ENCODE measurements at regions not wholly inside any gene's neighbourhood (a gene's known extent, or its start where the extent isn't known, plus 50 kb on each side); places are given as distances from the start of the nearest gene placed in this dataset.

GRCh38 chr13:39968646-39969475 lies 313.4 kb downstream of the COG6 start:
- no peak for DNase-seq (ENCODE audit: low read depth, low spot score)

- DNase-seq (ENCODE audit: low read depth, low spot score) = no peak
These were observed 314.9 kb downstream of the COG6 start for GRCh38 chr13:39970177-39970846.

- DNase-seq (ENCODE audit: low read depth, low spot score) = no peak
These were observed 316.1 kb downstream of the COG6 start for GRCh38 chr13:39971526-39971925.

DNA sequence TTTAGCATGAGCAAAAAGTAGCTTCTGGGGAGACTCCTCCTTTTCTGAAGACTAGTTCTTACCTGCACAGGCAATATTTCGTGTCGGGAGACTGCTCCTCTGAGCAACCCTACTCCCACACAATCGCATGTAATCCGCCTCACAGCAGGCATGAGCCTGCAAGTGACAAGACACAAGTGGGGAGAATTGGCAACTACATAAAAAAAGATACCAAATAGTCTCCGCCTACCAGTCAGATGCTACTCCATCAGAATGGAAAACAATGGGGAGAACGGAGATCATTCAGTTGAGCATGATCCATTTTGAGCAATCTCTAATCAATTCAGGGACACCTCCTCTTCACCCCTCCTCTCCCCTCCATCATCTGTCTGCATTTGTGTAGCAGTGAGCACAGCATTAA lies 321.0 kb downstream of the COG6 start:
- DNase-seq (ENCODE audit: low read depth, low spot score) = no peak

- DNase-seq (ENCODE audit: low read depth, low spot score) = no peak
These were observed 325.6 kb downstream of the COG6 start for GRCh38 chr13:39981056-39981455.

DNA sequence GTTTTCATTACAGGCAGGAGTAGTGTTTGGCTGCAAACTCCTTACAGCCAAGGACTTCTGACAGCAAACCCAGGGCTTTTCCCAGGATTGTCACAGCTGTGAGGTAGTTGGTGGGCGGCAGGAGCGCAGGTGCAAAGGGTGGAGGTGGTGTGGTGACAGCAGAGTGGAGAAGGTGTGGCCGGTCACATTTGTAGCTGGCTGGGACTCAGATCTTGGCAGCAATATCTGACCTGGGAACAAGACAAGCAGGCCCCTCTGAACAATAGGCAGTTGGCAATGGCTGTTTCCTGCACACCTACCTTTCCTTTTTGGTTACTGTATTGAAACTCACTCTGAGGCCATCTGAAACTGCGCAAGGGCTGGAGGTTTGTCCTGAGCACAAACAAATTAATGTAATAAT lies 327.3 kb downstream of the COG6 start:
- DNase-seq (ENCODE audit: low read depth, low spot score) = no peak

DNA sequence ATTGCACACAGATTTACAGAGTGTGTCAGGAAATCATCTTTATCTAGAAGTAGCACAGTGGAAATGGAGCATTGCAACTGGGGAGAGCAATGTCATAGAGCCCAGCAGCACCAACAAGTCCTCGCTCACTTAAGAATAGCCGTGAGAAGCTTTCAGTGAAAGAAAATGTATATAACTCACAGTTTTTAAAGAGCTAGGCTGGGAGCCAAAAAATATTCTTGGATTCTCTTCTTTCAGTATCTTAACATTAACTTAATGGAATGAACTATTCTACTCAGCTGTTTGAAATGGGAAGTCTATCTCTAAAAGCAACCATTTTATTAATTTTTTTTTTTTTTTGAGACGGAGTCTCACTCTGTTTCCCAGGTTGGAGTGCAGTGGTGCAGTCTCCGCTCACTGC lies 329.6 kb downstream of the COG6 start:
- DNase-seq (ENCODE audit: low read depth, low spot score) = no peak

GRCh38 chr13:39988351-39988750 lies 332.9 kb downstream of the COG6 start:
- no peak for DNase-seq (ENCODE audit: low read depth, low spot score)

- DNase-seq (ENCODE audit: low read depth, low spot score) = no peak
These were observed 342.7 kb downstream of the COG6 start for GRCh38 chr13:39998166-39998565.

GRCh38 chr13:40002016-40002415 lies 346.6 kb downstream of the COG6 start:
- no peak for DNase-seq (ENCODE audit: low read depth, low spot score)

- DNase-seq (ENCODE audit: low read depth, low spot score) = no peak
These were observed 358.1 kb downstream of the COG6 start for GRCh38 chr13:40013554-40013953.

GRCh38 chr13:40016953-40017660 lies 361.6 kb downstream of the COG6 start:
- no peak for DNase-seq (ENCODE audit: low read depth, low spot score)

GRCh38 chr13:40017662-40018262 lies 362.3 kb downstream of the COG6 start:
- DNase-seq (ENCODE audit: low read depth, low spot score) = no peak

DNA sequence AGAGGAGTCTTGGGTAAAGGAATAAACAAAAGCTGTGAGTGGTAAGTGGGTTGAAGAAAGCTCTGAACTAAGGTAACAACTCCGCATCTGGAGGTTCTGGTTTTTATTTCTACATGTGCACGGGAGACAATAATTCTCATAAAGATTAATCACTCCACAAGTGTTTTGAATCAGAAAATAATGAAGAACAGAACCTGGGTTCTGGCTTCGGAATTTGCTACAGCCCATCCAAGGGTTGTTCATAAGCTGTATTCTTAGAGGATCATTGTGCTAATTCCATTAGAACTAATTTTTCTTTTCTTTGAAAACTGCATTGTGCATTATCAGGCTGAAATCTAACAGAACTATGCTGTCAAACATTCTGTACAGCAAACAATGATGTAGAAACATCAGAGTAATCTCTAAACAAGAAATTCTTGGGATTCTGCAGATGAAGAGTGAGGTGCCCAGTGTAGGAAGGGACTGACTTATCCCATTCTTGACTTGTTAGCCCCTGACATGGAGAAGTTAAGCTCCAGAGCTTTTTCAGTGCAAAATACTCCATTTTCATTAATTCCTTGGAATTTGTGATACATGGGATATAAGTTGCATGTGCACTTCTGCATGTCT lies 368.2 kb downstream of the COG6 start:
- no peak for DNase-seq (ENCODE audit: low read depth, low spot score)

DNA sequence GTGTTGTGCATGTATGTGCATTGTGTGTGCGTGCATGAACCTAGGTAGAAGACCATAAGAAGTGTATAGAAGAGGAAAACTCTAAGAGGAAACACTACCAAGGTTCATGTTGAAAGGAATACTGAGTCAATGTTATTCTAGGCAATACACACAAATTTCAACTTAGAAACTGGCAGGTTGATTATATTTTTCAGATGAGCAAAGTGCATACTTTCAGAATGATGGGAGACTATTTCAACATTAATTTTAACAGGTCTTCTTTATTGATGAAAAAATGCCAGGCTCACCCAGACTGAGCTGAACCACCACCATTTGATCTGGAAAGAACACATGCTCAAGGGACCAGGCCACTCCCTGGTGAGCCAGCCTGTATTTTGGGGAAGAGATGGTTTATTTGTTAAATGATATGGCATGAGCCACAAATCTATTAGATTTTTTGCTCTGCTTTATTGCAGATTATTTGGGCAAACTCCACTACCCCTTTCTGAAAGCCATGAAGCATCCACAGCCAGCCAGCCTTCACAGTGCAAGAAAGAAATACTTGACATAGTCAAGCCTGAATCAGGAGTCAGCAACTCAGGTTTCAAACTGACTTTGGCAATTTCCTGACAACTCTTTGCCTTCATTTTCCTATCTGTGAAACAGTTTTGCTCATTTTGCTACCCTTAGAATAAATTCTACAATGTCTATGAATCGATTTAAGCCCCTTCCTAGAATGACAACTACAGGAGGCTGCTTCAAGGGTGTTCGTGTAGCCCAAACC lies 368.9 kb downstream of the COG6 start:
- DNase-seq (ENCODE audit: low read depth, low spot score) = no peak

DNA sequence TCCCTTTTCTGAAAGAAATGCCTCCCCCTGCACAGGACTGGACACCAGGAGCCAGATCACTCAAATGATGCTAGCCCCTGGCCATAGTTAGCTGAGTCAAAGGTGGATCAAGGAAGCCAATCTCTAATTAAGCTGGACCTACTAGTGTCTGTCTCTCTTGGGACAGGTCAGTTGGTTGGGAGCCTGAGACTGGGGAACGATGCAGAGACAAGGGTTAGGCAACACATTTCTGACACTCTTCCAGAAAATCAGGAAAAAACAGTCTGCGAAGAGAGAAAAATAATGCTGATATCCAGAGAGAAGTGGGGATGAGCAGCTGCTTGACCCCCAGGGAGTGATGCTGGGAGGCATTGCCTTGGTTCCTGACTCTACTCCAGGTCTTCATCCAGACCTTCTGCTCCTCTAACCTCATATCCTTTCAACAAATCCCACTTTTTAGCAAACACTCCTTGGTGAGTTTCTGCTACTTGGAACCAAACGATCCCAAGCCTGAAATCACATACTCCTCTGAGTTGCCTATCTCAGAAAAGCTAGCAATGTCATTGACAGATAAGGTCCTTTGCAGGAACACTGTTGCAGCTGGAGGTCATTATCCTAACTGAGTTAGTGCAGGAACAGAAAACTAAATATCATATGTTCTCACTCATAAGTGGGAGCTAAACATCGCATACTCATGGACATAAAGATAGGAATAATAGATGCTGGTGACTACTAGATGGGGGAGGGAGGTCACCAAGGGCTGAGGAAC lies 369.7 kb downstream of the COG6 start:
- no peak for DNase-seq (ENCODE audit: low read depth, low spot score)

- no peak for DNase-seq (ENCODE audit: low read depth, low spot score)
These were observed 370.7 kb downstream of the COG6 start for GRCh38 chr13:40026174-40026585.

GRCh38 chr13:40026741-40027140 lies 371.3 kb downstream of the COG6 start:
- DNase-seq (ENCODE audit: low read depth, low spot score) = no peak

GRCh38 chr13:40028446-40028845 lies 373.0 kb downstream of the COG6 start:
- DNase-seq (ENCODE audit: low read depth, low spot score) = no peak

- no peak for DNase-seq (ENCODE audit: low read depth, low spot score)
These were observed 375.6 kb downstream of the COG6 start for GRCh38 chr13:40031031-40031430.
